ENCODE measurements at regions not wholly inside any gene's neighbourhood (a gene's known extent, or its start where the extent isn't known, plus 50 kb on each side); places are given as distances from the start of the nearest gene placed in this dataset.

DNA sequence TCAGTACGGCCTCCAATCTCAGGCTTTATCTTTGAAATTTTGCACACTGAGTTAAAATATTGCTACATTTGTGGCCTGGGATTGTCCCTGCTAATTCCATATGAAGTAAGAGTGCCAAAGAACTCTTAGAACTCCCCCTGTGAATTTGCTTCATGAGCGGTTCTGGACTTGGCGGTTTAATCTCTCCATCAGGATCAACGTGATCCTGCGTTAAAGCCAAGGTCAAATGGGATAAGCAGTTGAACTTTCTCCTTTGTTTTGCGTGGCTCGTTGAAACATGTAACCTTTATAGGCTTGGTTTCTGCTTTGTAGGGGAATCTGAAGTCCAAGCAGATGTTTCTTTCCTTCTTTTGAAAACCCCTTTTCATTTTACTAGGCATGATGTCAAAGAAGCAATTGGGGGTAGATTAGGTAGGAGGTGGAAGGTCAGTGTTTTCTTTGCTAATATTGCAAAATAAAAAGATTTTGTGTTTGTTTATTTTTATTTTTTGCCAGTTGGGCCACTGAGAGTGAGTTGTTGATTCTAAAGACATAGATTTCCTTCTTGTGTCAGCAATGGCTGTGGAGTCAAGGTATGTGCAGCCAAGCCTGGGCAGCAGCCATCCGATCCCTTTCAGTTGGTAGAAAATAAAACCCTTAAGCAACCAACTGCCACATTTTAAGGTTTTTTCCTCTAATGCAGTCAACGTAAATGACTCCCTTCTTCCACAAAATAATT lies 390.8 kb downstream of the NNT start:
- intact Hi-C loops (cut with DNase I; ENCODE audit: low total_unique reads): no loop called here
- no peak overlapping the region for H3K27ac ChIP-seq
- WGBS, 5 donors: 73 to 82% (median 77%) methylated on average over 9 of the region's 9 CpGs

GRCh38 chr5:43985411-43985810 lies 382.4 kb downstream of the NNT start:
- peaks cover 0 to 21% (median 3%) of the 10 kb centered on the region in 8 donors for H3K9me3 ChIP-seq
- TF ChIP-seq POLR2A (IDR thresholded peaks at IDR 0.05): no peak
- no peak for TF ChIP-seq CTCF (IDR thresholded peaks at IDR 0.05 in 8 of 11, conservative IDR thresholded peaks at IDR 0.05 in 3 of 11)
- no peak for TF ChIP-seq POLR2AphosphoS5 (IDR thresholded peaks at IDR 0.05)

More for the DNA sequence above, 390.8 kb downstream of the NNT start:
- no peaks in the 10 kb centered on the region for H3K27me3 ChIP-seq (replicated peaks in 1 of 7)
- no peaks in the 10 kb centered on the region for H3K9me3 ChIP-seq
- H3K36me3 ChIP-seq: no peaks in the 10 kb centered on the region
- DNase-seq: no peak
- no peaks in the 10 kb centered on the region for H3K4me1 ChIP-seq
- TF ChIP-seq POLR2AphosphoS5 (IDR thresholded peaks at IDR 0.05) (no peak), CTCF (IDR thresholded peaks at IDR 0.05 in 8 of 11, conservative IDR thresholded peaks at IDR 0.05 in 3 of 11) (no peak), POLR2A (IDR thresholded peaks at IDR 0.05) (no peak)
- no peak overlapping the region for H3K4me3 ChIP-seq

GRCh38 chr5:43981556-43981955 lies 378.6 kb downstream of the NNT start:
- intact Hi-C loops (cut with DNase I; ENCODE audit: low total_unique reads): no loop called here
- WGBS, 5 donors: 80 to 92% (median 86%) methylated on average over 6 to 8 of the region's 8 CpGs; no CpG with 5 or more reads in 1 of the 5 donors
- H3K36me3 ChIP-seq: no peaks in the 10 kb centered on the region
- H3K27ac ChIP-seq: no peak overlapping the region
- H3K4me1 ChIP-seq: no peaks in the 10 kb centered on the region
- DNase-seq: no peak
- TF ChIP-seq CTCF (IDR thresholded peaks at IDR 0.05 in 8 of 11, conservative IDR thresholded peaks at IDR 0.05 in 3 of 11) (no peak), POLR2AphosphoS5 (IDR thresholded peaks at IDR 0.05) (no peak), POLR2A (IDR thresholded peaks at IDR 0.05) (no peak)
- H3K4me3 ChIP-seq: no peak overlapping the region
- no peaks in the 10 kb centered on the region for H3K27me3 ChIP-seq (replicated peaks in 1 of 7)
- peaks cover 0 to 47% (median 26%) of the 10 kb centered on the region in 8 donors for H3K9me3 ChIP-seq

More at GRCh38 chr5:43985411-43985810, 382.4 kb downstream of the NNT start:
- no peak overlapping the region for H3K4me3 ChIP-seq
- no peak for DNase-seq
- H3K27me3 ChIP-seq (replicated peaks in 1 of 7): no peaks in the 10 kb centered on the region
- H3K27ac ChIP-seq: no peak overlapping the region
- no peaks in the 10 kb centered on the region for H3K4me1 ChIP-seq
- H3K36me3 ChIP-seq: no peaks in the 10 kb centered on the region
- 59 to 74% (median 65%) methylated on average over 3 of the region's 3 CpGs for WGBS, 5 donors
- intact Hi-C loops (cut with DNase I; ENCODE audit: low total_unique reads): no loop called here

- no peaks in the 10 kb centered on the region for H3K27me3 ChIP-seq (replicated peaks in 1 of 7)
- WGBS, 5 donors: 73 to 84% (median 82%) methylated on average over 2 of the region's 2 CpGs
- H3K27ac ChIP-seq: no peak overlapping the region
- H3K36me3 ChIP-seq: no peaks in the 10 kb centered on the region
- H3K9me3 ChIP-seq: peaks cover 0 to 31% (median 15%) of the 10 kb centered on the region in 8 donors
- TF ChIP-seq CTCF (IDR thresholded peaks at IDR 0.05 in 8 of 11, conservative IDR thresholded peaks at IDR 0.05 in 3 of 11) (no peak), POLR2A (IDR thresholded peaks at IDR 0.05) (no peak), POLR2AphosphoS5 (IDR thresholded peaks at IDR 0.05) (no peak)
- no peak overlapping the region for H3K4me3 ChIP-seq
- H3K4me1 ChIP-seq: no peaks in the 10 kb centered on the region
- DNase-seq: no peak
- intact Hi-C loops (cut with DNase I; ENCODE audit: low total_unique reads): no loop called here
Measured at GRCh38 chr5:43973908-43974307, 370.9 kb downstream of the NNT start.

Data from spleen (tissue), 11 donors.